ENCODE measurements at regions not wholly inside any gene's neighbourhood (a gene's known extent, or its start where the extent isn't known, plus 50 kb on each side); places are given as distances from the start of the nearest gene placed in this dataset.

GRCh38 chr16:85365120-85365519, 248.0 kb upstream of the GSE1 start:
- Histone ChIP-seq H3K27me3 (no peaks in the 10 kb centered on the region), H3K27ac (no peak overlapping the region), H3K4me3 (no peak overlapping the region), H3K9me3 (peaks cover 0 to 7% of the 10 kb centered on the region in 2 donors), H3K4me1 (no peaks in the 10 kb centered on the region), H3K36me3 (no peaks in the 10 kb centered on the region)
- intact Hi-C loops (cut with DNase I; ENCODE audit: low total_unique reads) = no loop called here
- no peak for DNase-seq
- TF ChIP-seq CTCF (IDR thresholded peaks at IDR 0.05) = no peak
- no peak for TF ChIP-seq POLR2A (IDR thresholded peaks at IDR 0.05)

DNA sequence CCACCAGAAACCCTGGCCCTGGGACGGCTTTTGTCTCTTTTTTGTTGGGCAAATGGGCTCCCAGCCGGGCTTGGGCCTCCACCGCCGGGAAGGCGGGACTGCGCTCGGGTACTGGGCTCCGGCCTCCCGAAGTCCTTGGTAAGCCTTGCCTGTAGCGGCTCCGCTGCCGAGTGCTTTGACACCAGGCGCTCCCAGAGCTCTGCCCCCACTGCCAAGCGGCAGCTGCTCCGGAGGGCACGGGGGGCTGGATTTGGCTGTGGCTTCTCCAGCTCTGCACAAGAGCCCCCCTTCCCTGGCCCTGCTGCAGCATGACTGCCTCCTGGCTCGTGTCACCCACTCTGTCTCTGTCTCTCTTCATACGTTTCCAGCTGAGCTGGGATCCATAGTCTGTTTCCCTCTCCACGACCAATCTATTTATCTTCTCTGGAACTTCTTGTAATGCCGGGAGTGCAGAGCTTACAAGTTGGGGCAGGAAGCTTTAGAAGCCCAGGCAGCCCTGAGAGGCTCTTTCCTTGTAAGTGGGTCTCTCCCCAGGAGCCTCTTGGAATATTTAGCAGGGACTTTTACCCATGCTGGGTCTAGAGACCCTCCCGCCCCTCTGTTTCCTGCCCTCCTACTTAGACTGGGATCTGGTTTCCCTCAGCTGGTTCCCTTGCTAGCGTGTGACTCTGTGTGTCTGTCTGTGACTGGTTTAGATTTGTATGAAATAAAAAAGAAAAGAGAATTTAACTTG, 246.9 kb upstream of the GSE1 start:
- TF ChIP-seq CTCF (IDR thresholded peaks at IDR 0.05) (no peak), POLR2A (IDR thresholded peaks at IDR 0.05) (no peak)
- Histone ChIP-seq H3K27ac (no peak overlapping the region), H3K4me1 (no peaks in the 10 kb centered on the region), H3K27me3 (no peaks in the 10 kb centered on the region), H3K36me3 (no peaks in the 10 kb centered on the region), H3K4me3 (no peak overlapping the region), H3K9me3 (peaks cover 0 to 7% of the 10 kb centered on the region in 2 donors)
- no peak for DNase-seq
- intact Hi-C loops (cut with DNase I; ENCODE audit: low total_unique reads) = no loop called here

DNA sequence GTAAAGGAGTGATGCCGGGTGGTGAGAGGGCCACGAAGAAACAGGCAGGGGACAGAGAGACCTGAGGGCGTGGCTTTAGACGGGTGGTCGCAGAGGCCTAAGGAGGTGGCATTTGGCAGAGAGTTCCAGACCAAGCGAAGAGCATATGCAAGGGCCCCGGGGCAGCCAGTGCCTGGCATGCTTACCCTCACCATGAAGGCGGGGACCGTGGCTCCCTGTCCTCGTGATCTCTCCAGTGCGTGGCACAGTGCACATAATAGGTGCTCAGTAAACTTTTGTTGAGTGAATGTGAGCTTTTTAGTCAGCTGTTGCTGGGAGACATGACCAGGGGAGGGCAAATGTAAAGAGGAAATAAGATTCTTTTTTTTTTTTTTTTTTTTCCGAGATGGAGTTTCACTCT, 245.6 kb upstream of the GSE1 start:
- no peak overlapping the region for H3K4me3 ChIP-seq
- peaks cover 0 to 7% of the 10 kb centered on the region in 2 donors for H3K9me3 ChIP-seq
- no peak for DNase-seq
- no peaks in the 10 kb centered on the region for H3K36me3 ChIP-seq
- no peaks in the 10 kb centered on the region for H3K27me3 ChIP-seq
- intact Hi-C loops (cut with DNase I; ENCODE audit: low total_unique reads) = no loop called here
- H3K4me1 ChIP-seq = no peaks in the 10 kb centered on the region
- no peak for TF ChIP-seq CTCF (IDR thresholded peaks at IDR 0.05)
- no peak for TF ChIP-seq POLR2A (IDR thresholded peaks at IDR 0.05)
- no peak overlapping the region for H3K27ac ChIP-seq

DNA sequence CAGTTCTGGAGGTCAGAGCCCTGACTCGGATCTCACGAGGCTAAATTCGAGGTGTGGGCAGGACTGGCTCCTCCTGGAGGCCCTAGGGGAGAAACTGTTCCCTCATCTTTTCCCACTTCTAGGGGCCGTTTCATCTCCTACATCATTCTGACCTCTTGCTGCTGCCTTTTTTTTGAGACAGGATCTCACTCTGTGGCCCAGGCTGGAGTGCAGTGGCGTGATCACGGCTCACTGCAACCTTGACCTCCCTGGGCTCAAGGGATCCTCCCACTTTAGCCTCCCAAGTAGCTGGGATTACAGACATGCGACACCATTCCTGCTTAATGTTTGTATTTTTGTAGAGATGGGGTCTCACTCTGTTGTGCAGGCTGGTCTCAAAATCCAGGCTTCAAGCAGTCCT, 244.1 kb upstream of the GSE1 start:
- intact Hi-C loops (cut with DNase I; ENCODE audit: low total_unique reads) = no loop called here
- Histone ChIP-seq H3K27ac (no peak overlapping the region), H3K36me3 (no peaks in the 10 kb centered on the region), H3K9me3 (peaks cover 0 to 2% of the 10 kb centered on the region in 2 donors), H3K4me1 (no peaks in the 10 kb centered on the region), H3K27me3 (no peaks in the 10 kb centered on the region), H3K4me3 (no peak overlapping the region)
- DNase-seq = no peak
- TF ChIP-seq POLR2A (IDR thresholded peaks at IDR 0.05) = no peak
- TF ChIP-seq CTCF (IDR thresholded peaks at IDR 0.05) = no peak

DNA sequence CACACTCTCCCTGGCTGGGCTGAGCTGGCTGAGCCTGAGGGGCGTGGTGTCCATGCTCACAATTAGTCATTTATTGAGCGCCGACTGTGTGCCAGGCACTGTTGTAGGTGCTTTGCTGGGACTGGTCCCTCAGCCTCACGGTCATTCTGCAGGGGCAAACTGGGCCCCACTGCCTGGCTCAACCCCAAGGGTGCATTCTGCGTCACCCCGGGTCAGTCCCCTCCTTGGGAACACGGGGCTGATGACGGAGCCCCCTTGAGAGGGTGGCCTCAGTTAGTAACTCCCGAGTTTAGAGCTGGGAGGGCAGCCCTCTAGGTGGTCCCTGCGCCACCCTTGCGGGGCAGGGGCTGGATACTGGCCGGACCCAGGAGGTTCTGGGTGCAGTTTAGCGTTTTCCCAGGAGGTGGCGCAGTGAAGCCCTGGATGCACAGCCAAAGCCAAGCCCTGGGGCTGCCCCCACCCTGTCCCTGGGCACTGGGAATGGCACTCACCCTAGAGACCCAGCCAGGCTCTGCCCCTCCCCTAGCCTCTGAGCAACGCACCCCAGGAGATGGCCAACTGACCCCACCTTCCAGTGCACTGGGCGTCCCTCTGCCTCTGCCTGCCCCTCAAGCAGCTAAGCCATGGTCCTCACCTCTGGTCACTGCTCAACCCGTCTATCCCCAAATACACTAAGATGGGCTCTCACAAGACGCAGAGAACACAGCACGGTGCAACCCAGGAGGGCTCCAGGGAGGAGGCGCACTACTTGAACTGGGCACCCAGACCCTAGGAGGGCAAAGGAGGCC, 243.2 kb upstream of the GSE1 start:
- peak in 1 of 2 donors; percentile 53 for DNase-seq
- no peak overlapping the region for H3K27ac ChIP-seq
- TF ChIP-seq CTCF (IDR thresholded peaks at IDR 0.05) = peak; percentile 48 to 71 (median 58)
- TF ChIP-seq POLR2A (IDR thresholded peaks at IDR 0.05) = no peak
- H3K4me3 ChIP-seq = no peak overlapping the region
- no peaks in the 10 kb centered on the region for H3K4me1 ChIP-seq
- no peaks in the 10 kb centered on the region for H3K9me3 ChIP-seq
- intact Hi-C loops (cut with DNase I; ENCODE audit: low total_unique reads) = no loop called here
- H3K36me3 ChIP-seq = no peaks in the 10 kb centered on the region
- no peaks in the 10 kb centered on the region for H3K27me3 ChIP-seq

All from uterus (tissue), 3 donors.